HepG2 (cell line): ENCODE measurements at regions not wholly inside any gene's neighbourhood (a gene's known extent, or its start where the extent isn't known, plus 50 kb on each side); places are given as distances from the start of the nearest gene placed in this dataset.

Experiments used
- FOSL2 ChIP-seq: sonication (generic); formaldehyde crosslinking; IDR thresholded peaks from 2 replicates; pipeline ENCODE4 v1.4.0; 2020; ENCODE audit warnings: missing genetic modification reagents
- HNRNPH1 ChIP-seq: fragments of 200-400 bp; formaldehyde crosslinking; optimal IDR thresholded peaks from 2 replicates; pipeline ENCODE3; 2017; ENCODE audit warnings: mild to moderate bottlenecking, low read depth, low read length
- HOXA5 ChIP-seq: sonication (generic); formaldehyde crosslinking; IDR thresholded peaks from 2 replicates; pipeline ENCODE4 v1.4.0; 2020; ENCODE audit warnings: missing genetic modification reagents
- IKZF1 ChIP-seq: fragments of 450-650 bp; IDR thresholded peaks from 2 replicates; pipeline ENCODE4 v1.7.1; 2016
- NR1H2 ChIP-seq: sonication (generic); formaldehyde crosslinking; IDR thresholded peaks from 2 replicates; pipeline ENCODE4 v1.8.1; 2022; ENCODE audit warnings: low read depth, missing genetic modification reagents, borderline replicate concordance
- RAD51 ChIP-seq: fragments of 450-650 bp; IDR thresholded peaks from 2 replicates; pipeline ENCODE4 v1.6.1; 2016; ENCODE audit warnings: borderline replicate concordance
- RBM39 ChIP-seq: fragments of 200-400 bp; formaldehyde crosslinking; IDR thresholded peaks from one replicate; pipeline ENCODE4 v1.6.1; 2018; ENCODE audit warnings: antibody characterized with exemption, mild to moderate bottlenecking, low read depth, low read length; ENCODE audit not compliant: poor library complexity, severe bottlenecking
- SNAPC4 ChIP-seq: sonication (generic); formaldehyde crosslinking; IDR thresholded peaks from 2 replicates; pipeline ENCODE4 v1.4.0; 2020; ENCODE audit warnings: mild to moderate bottlenecking, missing genetic modification reagents
- TAF1 ChIP-seq: sonication (generic); formaldehyde crosslinking; IDR thresholded peaks from 2 replicates; pipeline ENCODE4 v1.4.0; 2020; ENCODE audit warnings: missing genetic modification reagents
- TMF1 ChIP-seq: sonication (generic); formaldehyde crosslinking; IDR thresholded peaks from 2 replicates; pipeline ENCODE4 v1.8.1; 2022; ENCODE audit warnings: low read depth, missing genetic modification reagents
- ZBTB8A ChIP-seq: sonication (generic); formaldehyde crosslinking; IDR thresholded peaks from 2 replicates; pipeline ENCODE4 v1.4.0; 2020; ENCODE audit warnings: mild to moderate bottlenecking, low read depth, missing genetic modification reagents, borderline replicate concordance
- ZFP36L1 ChIP-seq: sonication (generic); formaldehyde crosslinking; IDR thresholded peaks from 2 replicates; pipeline ENCODE4 v1.8.0; 2022; ENCODE audit warnings: mild to moderate bottlenecking, missing genetic modification reagents, moderate library complexity
- ZIK1 ChIP-seq: sonication (generic); formaldehyde crosslinking; IDR thresholded peaks from 2 replicates; pipeline ENCODE4 v1.5.0; 2020; ENCODE audit warnings: mild to moderate bottlenecking, low read depth, missing genetic modification reagents, borderline replicate concordance
- ZNF124 ChIP-seq: sonication (generic); formaldehyde crosslinking; IDR thresholded peaks from 2 replicates; pipeline ENCODE4 v1.4.0; 2020; ENCODE audit warnings: missing genetic modification reagents
- ZNF180 ChIP-seq: sonication (generic); formaldehyde crosslinking; IDR thresholded peaks from 2 replicates; pipeline ENCODE4 v1.4.0; 2020; ENCODE audit warnings: low read depth, missing genetic modification reagents, borderline replicate concordance
- ZNF501 ChIP-seq: sonication (generic); formaldehyde crosslinking; IDR thresholded peaks from 2 replicates; pipeline ENCODE4 v1.5.1; 2020; ENCODE audit warnings: mild to moderate bottlenecking, moderate library complexity, missing genetic modification reagents
- ZNF530 ChIP-seq: sonication (generic); formaldehyde crosslinking; IDR thresholded peaks from 2 replicates; pipeline ENCODE4 v1.5.0; 2020; ENCODE audit warnings: low read depth, mild to moderate bottlenecking, missing genetic modification reagents
- ZNF709 ChIP-seq: sonication (generic); formaldehyde crosslinking; IDR thresholded peaks from 2 replicates; pipeline ENCODE4 v1.5.0; 2020; ENCODE audit warnings: mild to moderate bottlenecking, missing genetic modification reagents
- TF ChIP-seq, protein P1 (sequence below): sonication (generic); formaldehyde crosslinking; IDR thresholded peaks from 2 replicates; pipeline ENCODE4 v1.4.0; 2020; ENCODE audit warnings: missing genetic modification reagents, mild to moderate bottlenecking, borderline replicate concordance
- TF ChIP-seq, protein P2 (sequence below): sonication (generic); formaldehyde crosslinking; IDR thresholded peaks from 2 replicates; pipeline ENCODE4 v1.4.0; 2020; ENCODE audit warnings: missing genetic modification reagents, borderline replicate concordance

DNA sequence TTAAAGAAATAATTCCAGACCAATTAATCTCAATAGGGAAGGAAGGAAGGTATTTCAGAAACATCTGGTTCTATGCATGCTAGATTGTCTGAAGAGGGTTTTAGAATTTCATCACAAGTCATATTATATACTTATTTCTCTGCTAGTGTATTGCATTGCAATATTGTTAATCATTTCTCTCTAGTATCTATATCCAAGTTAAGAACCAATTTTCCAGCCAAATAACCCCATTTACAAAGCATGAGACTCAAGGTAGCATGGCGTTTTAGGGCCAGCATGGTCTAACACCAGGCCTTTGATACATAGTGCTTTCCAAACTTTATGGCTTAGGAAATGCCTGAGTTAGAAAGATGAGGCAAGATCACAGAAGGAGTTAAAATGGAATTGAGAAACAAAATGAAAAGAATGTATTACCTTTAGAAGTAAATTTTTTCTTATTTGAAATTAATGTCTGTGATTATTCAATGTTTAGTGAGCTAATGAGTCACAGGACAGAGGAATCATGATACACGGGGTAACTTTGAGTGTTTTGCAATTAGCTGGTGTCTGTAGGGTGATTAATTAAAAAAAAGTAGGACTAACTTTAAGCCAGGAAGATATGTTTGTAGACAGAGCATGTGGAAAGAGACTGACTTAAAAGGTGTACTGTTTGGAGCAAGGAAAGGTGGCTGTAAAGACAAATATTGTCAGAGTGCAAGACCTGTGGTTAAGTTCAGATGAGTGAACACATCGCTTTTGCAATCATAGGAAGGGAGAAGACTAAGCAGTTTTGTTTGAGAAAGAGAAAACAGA, 1006.2 kb upstream of the CITED2 start (continued):
- TF ChIP-seq RAD51 (no peak), NR1H2 (CRISPR knock-in tag) (no peak), ZNF530 (CRISPR knock-in tag) (no peak), ZNF709 (CRISPR knock-in tag) (no peak), ZIK1 (CRISPR knock-in tag) (no peak), ZNF180 (no peak), TMF1 (CRISPR knock-in tag) (no peak), FOSL2 (CRISPR knock-in tag) (peak; percentile 85), ZNF124 (CRISPR knock-in tag) (peak; percentile 66; the same call in 1 of the 2 replicates), ZBTB8A (no peak), SNAPC4 (no peak), TAF1 (CRISPR knock-in tag) (no peak), ZFP36L1 (CRISPR knock-in tag) (no peak), RBM39 (no peak), HNRNPH1 (no peak), ZNF501 (CRISPR knock-in tag) (no peak), IKZF1 (no peak), HOXA5 (CRISPR knock-in tag) (peak; percentile 91)
- TF ChIP-seq, protein P1, sequence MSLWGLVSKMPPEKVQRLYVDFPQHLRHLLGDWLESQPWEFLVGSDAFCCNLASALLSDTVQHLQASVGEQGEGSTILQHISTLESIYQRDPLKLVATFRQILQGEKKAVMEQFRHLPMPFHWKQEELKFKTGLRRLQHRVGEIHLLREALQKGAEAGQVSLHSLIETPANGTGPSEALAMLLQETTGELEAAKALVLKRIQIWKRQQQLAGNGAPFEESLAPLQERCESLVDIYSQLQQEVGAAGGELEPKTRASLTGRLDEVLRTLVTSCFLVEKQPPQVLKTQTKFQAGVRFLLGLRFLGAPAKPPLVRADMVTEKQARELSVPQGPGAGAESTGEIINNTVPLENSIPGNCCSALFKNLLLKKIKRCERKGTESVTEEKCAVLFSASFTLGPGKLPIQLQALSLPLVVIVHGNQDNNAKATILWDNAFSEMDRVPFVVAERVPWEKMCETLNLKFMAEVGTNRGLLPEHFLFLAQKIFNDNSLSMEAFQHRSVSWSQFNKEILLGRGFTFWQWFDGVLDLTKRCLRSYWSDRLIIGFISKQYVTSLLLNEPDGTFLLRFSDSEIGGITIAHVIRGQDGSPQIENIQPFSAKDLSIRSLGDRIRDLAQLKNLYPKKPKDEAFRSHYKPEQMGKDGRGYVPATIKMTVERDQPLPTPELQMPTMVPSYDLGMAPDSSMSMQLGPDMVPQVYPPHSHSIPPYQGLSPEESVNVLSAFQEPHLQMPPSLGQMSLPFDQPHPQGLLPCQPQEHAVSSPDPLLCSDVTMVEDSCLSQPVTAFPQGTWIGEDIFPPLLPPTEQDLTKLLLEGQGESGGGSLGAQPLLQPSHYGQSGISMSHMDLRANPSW (CRISPR knock-in tag), result no peak
- TF ChIP-seq, protein P2, sequence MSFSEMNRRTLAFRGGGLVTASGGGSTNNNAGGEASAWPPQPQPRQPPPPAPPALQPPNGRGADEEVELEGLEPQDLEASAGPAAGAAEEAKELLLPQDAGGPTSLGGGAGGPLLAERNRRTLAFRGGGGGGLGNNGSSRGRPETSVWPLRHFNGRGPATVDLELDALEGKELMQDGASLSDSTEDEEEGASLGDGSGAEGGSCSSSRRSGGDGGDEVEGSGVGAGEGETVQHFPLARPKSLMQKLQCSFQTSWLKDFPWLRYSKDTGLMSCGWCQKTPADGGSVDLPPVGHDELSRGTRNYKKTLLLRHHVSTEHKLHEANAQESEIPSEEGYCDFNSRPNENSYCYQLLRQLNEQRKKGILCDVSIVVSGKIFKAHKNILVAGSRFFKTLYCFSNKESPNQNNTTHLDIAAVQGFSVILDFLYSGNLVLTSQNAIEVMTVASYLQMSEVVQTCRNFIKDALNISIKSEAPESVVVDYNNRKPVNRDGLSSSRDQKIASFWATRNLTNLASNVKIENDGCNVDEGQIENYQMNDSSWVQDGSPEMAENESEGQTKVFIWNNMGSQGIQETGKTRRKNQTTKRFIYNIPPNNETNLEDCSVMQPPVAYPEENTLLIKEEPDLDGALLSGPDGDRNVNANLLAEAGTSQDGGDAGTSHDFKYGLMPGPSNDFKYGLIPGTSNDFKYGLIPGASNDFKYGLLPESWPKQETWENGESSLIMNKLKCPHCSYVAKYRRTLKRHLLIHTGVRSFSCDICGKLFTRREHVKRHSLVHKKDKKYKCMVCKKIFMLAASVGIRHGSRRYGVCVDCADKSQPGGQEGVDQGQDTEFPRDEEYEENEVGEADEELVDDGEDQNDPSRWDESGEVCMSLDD (CRISPR knock-in tag), result no peak
